Liver (tissue), 8 donors: ENCODE measurements at regions not wholly inside any gene's neighbourhood (a gene's known extent, or its start where the extent isn't known, plus 50 kb on each side); places are given as distances from the start of the nearest gene placed in this dataset.

Experiments
- DNase-seq: peaks from one replicate; pipeline ENCODE4 v3.0.0-alpha.2; 2017; ENCODE audit warnings: low spot score
- H3K27ac ChIP-seq, 2 donors: one replicate each; pipeline ENCODE4 v1.7.0; 2013; ENCODE audit warnings: inconsistent platforms in 2 of 2, low read length in 2 of 2, control low read depth in 1 of 2, low read depth in 1 of 2, mild to moderate bottlenecking in 1 of 2
- H3K27me3 ChIP-seq, 4 donors: one replicate each; pipeline versions ENCODE4 v1.6.1 to v1.7.0; 2013; ENCODE audit warnings: low read length in 3 of 4, inconsistent platforms in 1 of 4, mild to moderate bottlenecking in 1 of 4, moderate library complexity in 1 of 4; ENCODE audit not compliant: control insufficient read depth in 4 of 4, insufficient read depth in 4 of 4
- H3K36me3 ChIP-seq, 4 donors: one replicate each; pipeline versions ENCODE4 v1.6.1 to v1.7.0; 2013; ENCODE audit warnings: low read length in 3 of 4, mild to moderate bottlenecking in 3 of 4, low read depth in 1 of 4, moderate library complexity in 1 of 4; ENCODE audit not compliant: control insufficient read depth in 4 of 4, insufficient read depth in 3 of 4
- H3K4me1 ChIP-seq, 4 donors: one replicate each; pipeline versions ENCODE4 v1.6.1 to v1.7.0; 2013; ENCODE audit warnings: low read length in 3 of 4, mild to moderate bottlenecking in 3 of 4, moderate library complexity in 1 of 4; ENCODE audit not compliant: control insufficient read depth in 4 of 4, insufficient read depth in 4 of 4
- H3K4me3 ChIP-seq, 3 donors: one replicate each; pipeline versions ENCODE4 v1.6.1 to v1.7.0; 2013; ENCODE audit warnings: low read length in 3 of 3, control low read depth in 1 of 3, low read depth in 1 of 3, mild to moderate bottlenecking in 1 of 3
- H3K9ac ChIP-seq, 2 donors: one replicate each; pipeline ENCODE4 v1.7.0; 2013; ENCODE audit warnings: low read length in 2 of 2, mild to moderate bottlenecking in 2 of 2, moderate library complexity in 2 of 2, control low read depth in 1 of 2, low read depth in 1 of 2
- H3K9me3 ChIP-seq, 4 donors: one replicate each; pipeline versions ENCODE4 v1.6.1 to v1.7.0; 2013; ENCODE audit warnings: low read length in 3 of 4; ENCODE audit not compliant: control insufficient read depth in 4 of 4
- ATF3 ChIP-seq: IDR thresholded peaks from 2 replicates; pipeline ENCODE4 v1.6.1; 2016; ENCODE audit warnings: antibody characterized with exemption
- EGR1 ChIP-seq, 2 donors: IDR thresholded peaks; 2 replicates each; pipeline ENCODE4 v1.6.1; 2016 to 2018; ENCODE audit warnings: antibody characterized with exemption in 2 of 2, low read depth in 2 of 2
- FOXA1 ChIP-seq: IDR thresholded peaks from 2 replicates; pipeline ENCODE4 v1.6.1; 2016; ENCODE audit warnings: antibody characterized with exemption
- FOXA2 ChIP-seq: IDR thresholded peaks from 2 replicates; pipeline ENCODE4 v1.6.1; 2016; ENCODE audit warnings: antibody characterized with exemption
- GABPA ChIP-seq, 2 donors: IDR thresholded peaks in 1 of 2; conservative IDR thresholded peaks in 1 of 2; 2 replicates each; pipeline ENCODE4 v1.6.1; 2016; ENCODE audit warnings: antibody characterized with exemption in 2 of 2, mild to moderate bottlenecking in 1 of 2, moderate library complexity in 1 of 2
- HNF4A ChIP-seq, 2 donors: conservative IDR thresholded peaks; 2 replicates each; pipeline ENCODE4 v1.6.1; 2016; ENCODE audit warnings: antibody characterized with exemption in 2 of 2, mild to moderate bottlenecking in 2 of 2
- HNF4G ChIP-seq: IDR thresholded peaks from 2 replicates; pipeline ENCODE4 v1.6.1; 2016; ENCODE audit warnings: antibody characterized with exemption
- JUND ChIP-seq, 2 donors: IDR thresholded peaks; 2 replicates each; pipeline ENCODE4 v1.6.1; 2016; ENCODE audit warnings: antibody characterized with exemption in 2 of 2
- NR2F2 ChIP-seq: IDR thresholded peaks from 2 replicates; pipeline ENCODE4 v1.6.1; 2016; ENCODE audit warnings: antibody characterized with exemption
- RAD21 ChIP-seq, 2 donors: IDR thresholded peaks; 2 replicates each; pipeline ENCODE4 v1.6.1; 2016; ENCODE audit warnings: antibody characterized with exemption in 2 of 2, mild to moderate bottlenecking in 2 of 2
- RXRA ChIP-seq, 2 donors: IDR thresholded peaks; 2 replicates each; pipeline ENCODE4 v1.6.1; 2017 to 2018; ENCODE audit warnings: antibody characterized with exemption in 2 of 2, mild to moderate bottlenecking in 1 of 2
- SP1 ChIP-seq: IDR thresholded peaks from 2 replicates; pipeline ENCODE4 v1.6.1; 2018; ENCODE audit warnings: antibody characterized with exemption, mild to moderate bottlenecking
- TAF1 ChIP-seq: conservative IDR thresholded peaks from 2 replicates; pipeline ENCODE4 v1.6.1; 2016; ENCODE audit warnings: antibody characterized with exemption, mild to moderate bottlenecking
- YY1 ChIP-seq: IDR thresholded peaks from 2 replicates; pipeline ENCODE4 v1.6.1; 2016; ENCODE audit warnings: antibody characterized with exemption, mild to moderate bottlenecking
- WGBS: extraction: QIAGEN DNeasy Blood & Tissue Kit; methylation state at CpG from one replicate; pipeline ENCODE4 v1.1.7; 2013; 5-methylcytosine and 5-hydroxymethylcytosine counted together
- TF ChIP-seq, protein P1 (sequence below): IDR thresholded peaks from 2 replicates; pipeline ENCODE4 v1.6.1; 2016; ENCODE audit warnings: antibody characterized with exemption, mild to moderate bottlenecking
- TF ChIP-seq, protein P2 (sequence below): fragments of 150-350 bp; IDR thresholded peaks from 2 replicates; pipeline ENCODE4 v1.5.1; 2017; ENCODE audit warnings: improper control_type of control experiment, low read depth, low read length; ENCODE audit not compliant: missing input control
- TF ChIP-seq, protein P3 (sequence below): IDR thresholded peaks from 2 replicates; pipeline ENCODE4 v1.6.1; 2016; ENCODE audit warnings: antibody characterized with exemption
- TF ChIP-seq, protein P4 (sequence below): IDR thresholded peaks from 2 replicates; pipeline ENCODE4 v1.6.1; 2016; ENCODE audit warnings: antibody characterized with exemption
- donor health status: healthy.
- donor health status: healthy.
- donor health status: healthy.
- donor health status: healthy.
- donor health status: healthy.

GRCh38 chr10:58140054-58140453 lies 127.6 kb downstream of the IPMK start:
- 73% methylated on average over 2 of the region's 2 CpGs for WGBS
- Histone ChIP-seq H3K36me3 (no peaks in the 10 kb centered on the region), H3K9me3 (peaks cover 0 to 1% (median 0%) of the 10 kb centered on the region in 4 donors), H3K4me3 (no peak overlapping the region), H3K9ac (no peak overlapping the region), H3K4me1 (no peaks in the 10 kb centered on the region), H3K27ac (no peak overlapping the region), H3K27me3 (peaks cover 0 to 3% (median under 1%) of the 10 kb centered on the region in 4 donors)
- no peak for DNase-seq
- TF ChIP-seq RXRA (IDR thresholded peaks at IDR 0.05), result no peak
- no peak for TF ChIP-seq FOXA1
- no peak for TF ChIP-seq RAD21 (IDR thresholded peaks at IDR 0.05)
- TF ChIP-seq TAF1, result no peak
- TF ChIP-seq, protein P1, sequence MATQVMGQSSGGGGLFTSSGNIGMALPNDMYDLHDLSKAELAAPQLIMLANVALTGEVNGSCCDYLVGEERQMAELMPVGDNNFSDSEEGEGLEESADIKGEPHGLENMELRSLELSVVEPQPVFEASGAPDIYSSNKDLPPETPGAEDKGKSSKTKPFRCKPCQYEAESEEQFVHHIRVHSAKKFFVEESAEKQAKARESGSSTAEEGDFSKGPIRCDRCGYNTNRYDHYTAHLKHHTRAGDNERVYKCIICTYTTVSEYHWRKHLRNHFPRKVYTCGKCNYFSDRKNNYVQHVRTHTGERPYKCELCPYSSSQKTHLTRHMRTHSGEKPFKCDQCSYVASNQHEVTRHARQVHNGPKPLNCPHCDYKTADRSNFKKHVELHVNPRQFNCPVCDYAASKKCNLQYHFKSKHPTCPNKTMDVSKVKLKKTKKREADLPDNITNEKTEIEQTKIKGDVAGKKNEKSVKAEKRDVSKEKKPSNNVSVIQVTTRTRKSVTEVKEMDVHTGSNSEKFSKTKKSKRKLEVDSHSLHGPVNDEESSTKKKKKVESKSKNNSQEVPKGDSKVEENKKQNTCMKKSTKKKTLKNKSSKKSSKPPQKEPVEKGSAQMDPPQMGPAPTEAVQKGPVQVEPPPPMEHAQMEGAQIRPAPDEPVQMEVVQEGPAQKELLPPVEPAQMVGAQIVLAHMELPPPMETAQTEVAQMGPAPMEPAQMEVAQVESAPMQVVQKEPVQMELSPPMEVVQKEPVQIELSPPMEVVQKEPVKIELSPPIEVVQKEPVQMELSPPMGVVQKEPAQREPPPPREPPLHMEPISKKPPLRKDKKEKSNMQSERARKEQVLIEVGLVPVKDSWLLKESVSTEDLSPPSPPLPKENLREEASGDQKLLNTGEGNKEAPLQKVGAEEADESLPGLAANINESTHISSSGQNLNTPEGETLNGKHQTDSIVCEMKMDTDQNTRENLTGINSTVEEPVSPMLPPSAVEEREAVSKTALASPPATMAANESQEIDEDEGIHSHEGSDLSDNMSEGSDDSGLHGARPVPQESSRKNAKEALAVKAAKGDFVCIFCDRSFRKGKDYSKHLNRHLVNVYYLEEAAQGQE, result no peak
- no peak for TF ChIP-seq GABPA (IDR thresholded peaks at IDR 0.05 in 1 of 2, conservative IDR thresholded peaks at IDR 0.05 in 1 of 2)
- no peak for TF ChIP-seq YY1
- TF ChIP-seq JUND (IDR thresholded peaks at IDR 0.05), result no peak
- no peak for TF ChIP-seq HNF4G
- no peak for TF ChIP-seq HNF4A (conservative IDR thresholded peaks at IDR 0.05)
- no peak for TF ChIP-seq SP1
- no peak for TF ChIP-seq ATF3
- TF ChIP-seq, protein P2, sequence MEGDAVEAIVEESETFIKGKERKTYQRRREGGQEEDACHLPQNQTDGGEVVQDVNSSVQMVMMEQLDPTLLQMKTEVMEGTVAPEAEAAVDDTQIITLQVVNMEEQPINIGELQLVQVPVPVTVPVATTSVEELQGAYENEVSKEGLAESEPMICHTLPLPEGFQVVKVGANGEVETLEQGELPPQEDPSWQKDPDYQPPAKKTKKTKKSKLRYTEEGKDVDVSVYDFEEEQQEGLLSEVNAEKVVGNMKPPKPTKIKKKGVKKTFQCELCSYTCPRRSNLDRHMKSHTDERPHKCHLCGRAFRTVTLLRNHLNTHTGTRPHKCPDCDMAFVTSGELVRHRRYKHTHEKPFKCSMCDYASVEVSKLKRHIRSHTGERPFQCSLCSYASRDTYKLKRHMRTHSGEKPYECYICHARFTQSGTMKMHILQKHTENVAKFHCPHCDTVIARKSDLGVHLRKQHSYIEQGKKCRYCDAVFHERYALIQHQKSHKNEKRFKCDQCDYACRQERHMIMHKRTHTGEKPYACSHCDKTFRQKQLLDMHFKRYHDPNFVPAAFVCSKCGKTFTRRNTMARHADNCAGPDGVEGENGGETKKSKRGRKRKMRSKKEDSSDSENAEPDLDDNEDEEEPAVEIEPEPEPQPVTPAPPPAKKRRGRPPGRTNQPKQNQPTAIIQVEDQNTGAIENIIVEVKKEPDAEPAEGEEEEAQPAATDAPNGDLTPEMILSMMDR, result no peak
- no peak for TF ChIP-seq EGR1 (IDR thresholded peaks at IDR 0.05; ENCODE audit: low read depth in 2 of 2)
- TF ChIP-seq, protein P3, sequence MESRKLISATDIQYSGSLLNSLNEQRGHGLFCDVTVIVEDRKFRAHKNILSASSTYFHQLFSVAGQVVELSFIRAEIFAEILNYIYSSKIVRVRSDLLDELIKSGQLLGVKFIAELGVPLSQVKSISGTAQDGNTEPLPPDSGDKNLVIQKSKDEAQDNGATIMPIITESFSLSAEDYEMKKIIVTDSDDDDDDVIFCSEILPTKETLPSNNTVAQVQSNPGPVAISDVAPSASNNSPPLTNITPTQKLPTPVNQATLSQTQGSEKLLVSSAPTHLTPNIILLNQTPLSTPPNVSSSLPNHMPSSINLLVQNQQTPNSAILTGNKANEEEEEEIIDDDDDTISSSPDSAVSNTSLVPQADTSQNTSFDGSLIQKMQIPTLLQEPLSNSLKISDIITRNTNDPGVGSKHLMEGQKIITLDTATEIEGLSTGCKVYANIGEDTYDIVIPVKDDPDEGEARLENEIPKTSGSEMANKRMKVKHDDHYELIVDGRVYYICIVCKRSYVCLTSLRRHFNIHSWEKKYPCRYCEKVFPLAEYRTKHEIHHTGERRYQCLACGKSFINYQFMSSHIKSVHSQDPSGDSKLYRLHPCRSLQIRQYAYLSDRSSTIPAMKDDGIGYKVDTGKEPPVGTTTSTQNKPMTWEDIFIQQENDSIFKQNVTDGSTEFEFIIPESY, result no peak
- no peak for TF ChIP-seq NR2F2
- TF ChIP-seq, protein P4, sequence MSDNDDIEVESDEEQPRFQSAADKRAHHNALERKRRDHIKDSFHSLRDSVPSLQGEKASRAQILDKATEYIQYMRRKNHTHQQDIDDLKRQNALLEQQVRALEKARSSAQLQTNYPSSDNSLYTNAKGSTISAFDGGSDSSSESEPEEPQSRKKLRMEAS, result no peak
- TF ChIP-seq FOXA2, result no peak
